ENCODE measurements at regions not wholly inside any gene's neighbourhood (a gene's known extent, or its start where the extent isn't known, plus 50 kb on each side); places are given as distances from the start of the nearest gene placed in this dataset.
A peak's percentile ranks its signal among the peaks of the same experiment; 100 is the strongest.
"Not testable (repeated sequence)": the region's sequence is repeated elsewhere in the genome, so short reads cannot be mapped to it uniquely, and the experiment has no call there.

GRCh38 chr11:90468923-90469322, 246.1 kb upstream of the CHORDC1 start:
- DNase-seq: no peak

- DNase-seq: no peak
Observed at GRCh38 chr11:90465553-90465952, 242.7 kb upstream of the CHORDC1 start.

- not testable (repeated sequence) for DNase-seq
Observed at GRCh38 chr11:90455347-90455920, 232.6 kb upstream of the CHORDC1 start.

- no peak for DNase-seq
Observed at GRCh38 chr11:90453525-90453924, 230.7 kb upstream of the CHORDC1 start.

GRCh38 chr11:90449606-90450005, 226.8 kb upstream of the CHORDC1 start:
- DNase-seq: no peak

GRCh38 chr11:90448256-90448655, 225.4 kb upstream of the CHORDC1 start:
- DNase-seq: no peak

GRCh38 chr11:90447618-90448017, 224.8 kb upstream of the CHORDC1 start:
- no peak for DNase-seq

- DNase-seq: no peak
Observed at GRCh38 chr11:90446207-90446606, 223.4 kb upstream of the CHORDC1 start.

GRCh38 chr11:90438069-90438468, 215.2 kb upstream of the CHORDC1 start:
- no peak for DNase-seq

- no peak for DNase-seq
Observed at GRCh38 chr11:90434858-90435257, 212.0 kb upstream of the CHORDC1 start.

GRCh38 chr11:90428836-90429235, 206.0 kb upstream of the CHORDC1 start:
- peak; percentile 21 for DNase-seq

GRCh38 chr11:90426442-90426841, 203.6 kb upstream of the CHORDC1 start:
- DNase-seq: no peak

- DNase-seq: no peak
Observed at GRCh38 chr11:90423378-90423777, 200.5 kb upstream of the CHORDC1 start.

- DNase-seq: not testable (repeated sequence)
Observed at GRCh38 chr11:90422787-90423186, 199.9 kb upstream of the CHORDC1 start.

GRCh38 chr11:90414221-90414620, 191.4 kb upstream of the CHORDC1 start:
- no peak for DNase-seq

- no peak for DNase-seq
Observed at GRCh38 chr11:90407350-90407749, 184.5 kb upstream of the CHORDC1 start.

- DNase-seq: no peak
Observed at GRCh38 chr11:90392692-90393091, 169.8 kb upstream of the CHORDC1 start.

GRCh38 chr11:90391756-90392155, 168.9 kb upstream of the CHORDC1 start:
- no peak for DNase-seq

- no peak for DNase-seq
Observed at GRCh38 chr11:90380206-90380605, 157.4 kb upstream of the CHORDC1 start.

GRCh38 chr11:90373971-90374370, 151.1 kb upstream of the CHORDC1 start:
- no peak for DNase-seq

- DNase-seq: no peak
Observed at GRCh38 chr11:90364527-90364926, 141.7 kb upstream of the CHORDC1 start.

GRCh38 chr11:90363739-90364138, 140.9 kb upstream of the CHORDC1 start:
- no peak for DNase-seq

- no peak for DNase-seq
Observed at GRCh38 chr11:90355200-90355599, 132.4 kb upstream of the CHORDC1 start.

GRCh38 chr11:90349731-90350130, 126.9 kb upstream of the CHORDC1 start:
- no peak for DNase-seq

GRCh38 chr11:90344546-90344945, 121.7 kb upstream of the CHORDC1 start:
- no peak for DNase-seq

GRCh38 chr11:90343673-90344072, 120.8 kb upstream of the CHORDC1 start:
- no peak for DNase-seq

All from NCI-H1694 treated with DMSO at 0.1 percent for 48 hours (cell line).